Activated naive CD4-positive, alpha-beta T cell treated with anti-CD3 and anti-CD28 coated beads, Interleukin-2, amount 10 ng/mL, durations not matched to agents 7 days and 5 days (primary cell): ENCODE measurements at regions not wholly inside any gene's neighbourhood (a gene's known extent, or its start where the extent isn't known, plus 50 kb on each side); places are given as distances from the start of the nearest gene placed in this dataset.
"Not testable (repeated sequence)": the region's sequence is repeated elsewhere in the genome, so short reads cannot be mapped to it uniquely, and the experiment has no call there.

Source experiments
- CTCF ChIA-PET: fragments of 350-600 bp; sonication (Branson Sonifier 250); formaldehyde crosslinking; loops from one replicate; lab custom pipeline; 2021; ENCODE audit warnings: antibody characterized with exemption; lab: Charles Lee
- DNase-seq: peaks from one replicate; pipeline ENCODE4 v3.0.0-alpha.2; 2020
- H3K27ac Mint-ChIP-seq: one replicate; pipeline ENCODE4 v1.8.0; 2021; ENCODE audit warnings: mild to moderate bottlenecking, moderate library complexity, mixed read lengths
- H3K27me3 Mint-ChIP-seq: one replicate; pipeline ENCODE4 v1.8.0; 2021; ENCODE audit warnings: mild to moderate bottlenecking, mixed read lengths
- H3K36me3 Mint-ChIP-seq: one replicate; pipeline ENCODE4 v1.8.0; 2021; ENCODE audit warnings: mixed read lengths
- H3K4me1 Mint-ChIP-seq: one replicate; pipeline ENCODE4 v1.8.0; 2021; ENCODE audit warnings: mixed read lengths
- H3K4me3 Mint-ChIP-seq: one replicate; pipeline ENCODE4 v1.8.0; 2021; ENCODE audit warnings: mild to moderate bottlenecking, moderate library complexity, mixed read lengths
- H3K9me3 Mint-ChIP-seq: one replicate; pipeline ENCODE4 v1.8.0; 2021; ENCODE audit warnings: mixed read lengths

DNA sequence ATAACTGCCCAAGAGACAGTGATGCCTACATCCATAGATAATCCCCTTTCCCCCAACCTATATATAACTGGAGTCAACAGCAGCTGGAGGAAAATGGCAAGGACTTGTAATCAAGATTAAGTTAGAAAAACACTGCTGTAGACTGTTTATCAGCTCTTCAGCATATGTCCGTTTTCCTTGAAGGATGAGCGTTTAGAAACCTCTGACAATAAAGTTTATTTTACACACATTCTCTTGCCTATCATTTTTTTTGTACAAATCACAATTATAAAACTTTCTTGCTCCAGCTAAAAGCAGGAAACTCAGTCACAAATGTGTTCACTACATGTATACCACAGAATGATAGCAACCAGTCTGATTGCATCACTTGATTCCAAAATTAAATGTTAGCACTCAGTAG lies 50.8 kb downstream of the PPIAL4G start:
- H3K4me3 Mint-ChIP-seq, H3K9me3 Mint-ChIP-seq, DNase-seq, CTCF ChIA-PET, H3K27ac Mint-ChIP-seq, H3K27me3 Mint-ChIP-seq: not testable (repeated sequence)
- Mint-ChIP-seq H3K36me3 (peaks cover 77% of the 10 kb centered on the region), H3K4me1 (peaks cover 16% of the 10 kb centered on the region)

DNA sequence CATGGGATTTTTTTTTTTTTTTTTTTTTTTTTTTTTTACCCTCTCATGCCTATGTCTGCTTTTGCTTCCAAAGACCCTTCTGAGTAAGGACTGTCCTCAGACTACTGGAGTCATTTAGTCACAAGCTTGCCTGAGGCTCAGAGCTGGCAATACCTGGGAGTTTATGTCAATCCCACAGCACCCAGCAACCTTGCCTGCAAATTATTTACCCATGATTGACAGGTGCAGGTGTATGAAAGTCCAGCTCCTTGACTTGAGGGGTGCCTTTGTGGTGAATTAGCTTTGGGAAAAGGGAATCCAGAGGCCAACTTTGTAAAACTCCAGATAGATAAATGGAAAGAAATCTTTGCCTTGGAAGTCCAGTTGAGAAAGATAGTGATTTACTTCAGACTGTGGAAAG lies 53.2 kb downstream of the PPIAL4G start:
- H3K27ac Mint-ChIP-seq, DNase-seq, H3K27me3 Mint-ChIP-seq, CTCF ChIA-PET, H3K4me3 Mint-ChIP-seq, H3K9me3 Mint-ChIP-seq: not testable (repeated sequence)
- Mint-ChIP-seq H3K4me1 (peaks cover 21% of the 10 kb centered on the region), H3K36me3 (peaks cover 85% of the 10 kb centered on the region)

GRCh38 chr1:148426940-148427611 lies 56.0 kb downstream of the PPIAL4G start:
- DNase-seq, CTCF ChIA-PET: not testable (repeated sequence)
- peaks cover 20% of the 10 kb centered on the region for H3K4me1 Mint-ChIP-seq

GRCh38 chr1:148426385-148426784 lies 56.7 kb downstream of the PPIAL4G start:
- H3K27ac Mint-ChIP-seq, CTCF ChIA-PET, DNase-seq, H3K4me3 Mint-ChIP-seq, H3K27me3 Mint-ChIP-seq, H3K9me3 Mint-ChIP-seq: not testable (repeated sequence)
- H3K4me1 Mint-ChIP-seq, result peaks cover 20% of the 10 kb centered on the region
- peaks cover 77% of the 10 kb centered on the region for H3K36me3 Mint-ChIP-seq

More at GRCh38 chr1:148426940-148427611, 56.0 kb downstream of the PPIAL4G start:
- not testable (repeated sequence) for H3K27ac Mint-ChIP-seq, H3K4me3 Mint-ChIP-seq, H3K9me3 Mint-ChIP-seq, H3K27me3 Mint-ChIP-seq
- H3K36me3 Mint-ChIP-seq, result peaks cover 84% of the 10 kb centered on the region

GRCh38 chr1:148424143-148425003 lies 58.7 kb downstream of the PPIAL4G start:
- H3K4me3 Mint-ChIP-seq, CTCF ChIA-PET, DNase-seq, H3K9me3 Mint-ChIP-seq, H3K27me3 Mint-ChIP-seq: not testable (repeated sequence)
- H3K36me3 Mint-ChIP-seq, result peaks cover 62% of the 10 kb centered on the region
- H3K27ac Mint-ChIP-seq, result peak overlapping the region; percentile 28
- peaks cover 17% of the 10 kb centered on the region for H3K4me1 Mint-ChIP-seq

- DNase-seq, CTCF ChIA-PET, H3K27me3 Mint-ChIP-seq, H3K9me3 Mint-ChIP-seq, H3K4me3 Mint-ChIP-seq, H3K27ac Mint-ChIP-seq: not testable (repeated sequence)
- Mint-ChIP-seq H3K36me3 (peaks cover 48% of the 10 kb centered on the region), H3K4me1 (peaks cover 17% of the 10 kb centered on the region)
Observed at GRCh38 chr1:148422921-148423320, 60.2 kb downstream of the PPIAL4G start.

- H3K27me3 Mint-ChIP-seq, H3K9me3 Mint-ChIP-seq, H3K4me1 Mint-ChIP-seq, H3K4me3 Mint-ChIP-seq, DNase-seq, H3K36me3 Mint-ChIP-seq, H3K27ac Mint-ChIP-seq, CTCF ChIA-PET: not testable (repeated sequence)
Observed at GRCh38 chr1:148417241-148417640, 65.9 kb downstream of the PPIAL4G start.

GRCh38 chr1:148413385-148413784 lies 69.7 kb downstream of the PPIAL4G start:
- CTCF ChIA-PET, DNase-seq, H3K27me3 Mint-ChIP-seq, H3K4me3 Mint-ChIP-seq, H3K4me1 Mint-ChIP-seq, H3K27ac Mint-ChIP-seq: not testable (repeated sequence)
- H3K36me3 Mint-ChIP-seq, result peaks cover 24% of the 10 kb centered on the region
- H3K9me3 Mint-ChIP-seq, result peaks cover 12% of the 10 kb centered on the region

DNA sequence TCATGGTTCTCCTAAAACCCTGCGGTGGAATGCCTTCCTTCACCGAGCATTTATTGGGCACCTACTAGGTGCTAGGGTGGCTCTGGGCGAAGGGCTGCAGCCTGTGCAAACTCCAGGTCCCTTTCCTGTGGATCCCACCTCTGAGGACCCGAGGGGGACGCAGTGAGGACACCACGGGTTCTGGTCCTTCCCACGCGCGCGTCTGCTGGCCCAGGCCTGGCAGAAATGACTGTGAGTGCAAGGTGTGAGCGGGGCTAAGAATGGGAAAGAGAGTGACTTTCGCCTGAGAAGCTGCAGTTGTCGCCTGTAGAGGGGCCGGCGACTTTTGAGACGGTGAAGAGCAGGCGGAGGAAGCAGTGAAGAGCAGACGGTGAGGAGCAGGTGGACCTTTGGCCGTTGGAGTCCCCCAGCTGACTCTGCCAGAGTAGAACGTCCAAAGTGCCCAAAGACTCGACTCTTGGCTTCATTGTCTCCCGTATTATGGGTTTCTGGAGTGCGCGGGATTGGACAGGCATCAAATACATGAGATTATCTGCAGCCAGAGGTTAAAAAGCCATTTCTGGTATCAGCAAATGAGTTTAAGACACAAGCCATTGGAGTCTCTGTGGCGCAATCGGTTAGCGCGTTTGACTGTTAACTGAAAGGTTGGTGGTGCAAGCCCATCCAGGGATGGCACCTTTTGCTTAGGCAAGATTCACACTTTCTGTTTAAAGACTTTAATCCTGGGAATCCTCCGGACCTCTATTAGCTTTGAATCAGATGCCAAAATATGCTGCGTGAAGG lies 78.1 kb downstream of the PPIAL4G start:
- H3K27ac Mint-ChIP-seq, H3K27me3 Mint-ChIP-seq, H3K9me3 Mint-ChIP-seq, DNase-seq, H3K4me3 Mint-ChIP-seq, CTCF ChIA-PET: not testable (repeated sequence)
- Mint-ChIP-seq H3K36me3 (peaks cover 22% of the 10 kb centered on the region), H3K4me1 (peaks cover 44% of the 10 kb centered on the region)

DNA sequence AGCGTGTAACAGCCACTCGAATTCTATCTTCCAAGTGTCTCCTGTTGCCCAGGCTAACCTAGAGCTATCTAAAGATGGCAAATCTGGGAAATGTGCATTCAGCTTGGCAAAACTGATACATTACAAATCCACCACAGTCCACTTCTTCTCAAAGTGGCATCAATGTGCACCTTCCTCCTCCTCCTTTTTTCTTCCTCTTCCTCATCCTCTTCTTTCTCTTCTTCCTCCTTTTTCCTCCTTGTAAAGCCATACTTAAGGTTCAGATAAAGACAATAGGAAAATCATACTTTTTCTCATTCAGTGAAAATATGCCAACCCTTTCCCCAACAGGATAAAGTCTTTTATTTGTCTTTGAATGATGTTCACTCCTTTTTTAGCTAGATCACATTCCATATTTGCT lies 79.2 kb downstream of the PPIAL4G start:
- H3K36me3 Mint-ChIP-seq, result peaks cover 17% of the 10 kb centered on the region
- CTCF ChIA-PET, H3K9me3 Mint-ChIP-seq, H3K27me3 Mint-ChIP-seq, DNase-seq, H3K27ac Mint-ChIP-seq: not testable (repeated sequence)
- peaks cover 49% of the 10 kb centered on the region for H3K4me1 Mint-ChIP-seq
- peak overlapping the region; percentile 29 for H3K4me3 Mint-ChIP-seq

- H3K27me3 Mint-ChIP-seq, DNase-seq, H3K9me3 Mint-ChIP-seq, CTCF ChIA-PET: not testable (repeated sequence)
- Mint-ChIP-seq H3K4me3 (peak overlapping the region; percentile 92), H3K27ac (peak overlapping the region; percentile 98), H3K4me1 (peaks cover 53% of the 10 kb centered on the region), H3K36me3 (peaks cover 15% of the 10 kb centered on the region)
Observed at GRCh38 chr1:148403085-148403456, 80.0 kb downstream of the PPIAL4G start.

GRCh38 chr1:148402152-148403084 lies 80.7 kb downstream of the PPIAL4G start:
- peak overlapping the region; percentile 92 for H3K4me3 Mint-ChIP-seq
- H3K27ac Mint-ChIP-seq, result peak overlapping the region; percentile 98
- peaks cover 12% of the 10 kb centered on the region for H3K36me3 Mint-ChIP-seq
- H3K9me3 Mint-ChIP-seq, H3K27me3 Mint-ChIP-seq, CTCF ChIA-PET: not testable (repeated sequence)
- peaks cover 54% of the 10 kb centered on the region for H3K4me1 Mint-ChIP-seq
- DNase-seq, result peak; percentile 93

DNA sequence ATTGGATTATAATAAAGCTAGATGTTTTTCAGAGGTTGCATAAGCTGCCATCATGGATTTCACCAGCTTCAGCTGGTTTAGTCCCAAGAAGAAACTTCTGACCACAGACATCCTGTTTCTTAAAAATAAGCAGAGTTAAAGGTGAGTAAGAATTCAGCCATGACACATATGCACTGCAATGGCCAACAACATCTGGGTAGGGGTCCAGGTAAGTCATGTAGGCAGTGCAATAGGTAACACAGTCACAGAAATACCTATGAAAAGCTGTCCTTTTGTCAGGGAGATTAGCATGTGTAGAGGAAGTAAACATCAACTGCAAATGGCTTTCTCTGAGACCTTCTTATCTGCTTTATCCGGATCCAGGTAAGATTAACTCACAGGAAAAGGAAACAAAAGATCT lies 85.6 kb downstream of the PPIAL4G start:
- H3K4me3 Mint-ChIP-seq, H3K27me3 Mint-ChIP-seq, CTCF ChIA-PET, H3K36me3 Mint-ChIP-seq, DNase-seq, H3K9me3 Mint-ChIP-seq: not testable (repeated sequence)
- H3K27ac Mint-ChIP-seq, result peak overlapping the region; percentile 97
- peaks cover 41% of the 10 kb centered on the region for H3K4me1 Mint-ChIP-seq
